C4-2B (cell line): ENCODE measurements at regions not wholly inside any gene's neighbourhood (a gene's known extent, or its start where the extent isn't known, plus 50 kb on each side); places are given as distances from the start of the nearest gene placed in this dataset.

ENCODE experiments used
- H3K27ac ChIP-seq: fragments of 450-650 bp; 2 replicates; pipeline ENCODE4 v1.5.1; 2017
- CTCF ChIP-seq: fragments of 450-650 bp; conservative IDR thresholded peaks from 2 replicates; pipeline ENCODE4 v1.5.1; 2017; ENCODE audit warnings: mild to moderate bottlenecking
- ZFX ChIP-seq: fragments of 450-650 bp; IDR thresholded peaks from 2 replicates; pipeline ENCODE4 v1.6.1; 2017

- no peak overlapping the region for H3K27ac ChIP-seq
- TF ChIP-seq ZFX: no peak
- no peak for TF ChIP-seq CTCF
Measured at GRCh38 chr2:53075760-53076159, 691.8 kb upstream of the CHAC2 start.

GRCh38 chr2:53067533-53067932 lies 700.1 kb upstream of the CHAC2 start:
- no peak overlapping the region for H3K27ac ChIP-seq
- TF ChIP-seq CTCF (no peak), ZFX (no peak)

GRCh38 chr2:53067056-53067455 lies 700.5 kb upstream of the CHAC2 start:
- no peak overlapping the region for H3K27ac ChIP-seq
- TF ChIP-seq CTCF: no peak
- TF ChIP-seq ZFX: no peak

GRCh38 chr2:53064154-53064553 lies 703.5 kb upstream of the CHAC2 start:
- TF ChIP-seq CTCF (no peak), ZFX (no peak)
- no peak overlapping the region for H3K27ac ChIP-seq

- TF ChIP-seq ZFX (no peak), CTCF (no peak)
Measured at GRCh38 chr2:53058526-53058925, 709.1 kb upstream of the CHAC2 start.

GRCh38 chr2:53053937-53054336 lies 713.7 kb upstream of the CHAC2 start:
- TF ChIP-seq ZFX (no peak), CTCF (no peak)
- H3K27ac ChIP-seq: no peak overlapping the region

More at GRCh38 chr2:53058526-53058925, 709.1 kb upstream of the CHAC2 start:
- no peak overlapping the region for H3K27ac ChIP-seq

- no peak overlapping the region for H3K27ac ChIP-seq
- TF ChIP-seq ZFX (no peak), CTCF (no peak)
Measured at GRCh38 chr2:53051157-53051556, 716.4 kb upstream of the CHAC2 start.
